ENCODE measurements at regions not wholly inside any gene's neighbourhood (a gene's known extent, or its start where the extent isn't known, plus 50 kb on each side); places are given as distances from the start of the nearest gene placed in this dataset.

GRCh38 chr2:175755656-175756386 lies 246.2 kb downstream of the LNPK start:
- DNase-seq (ENCODE audit: low read depth) = no peak
- no peak for TF ChIP-seq CTCF (IDR thresholded peaks at IDR 0.05; ENCODE audit: insufficient read depth, low read length)
- no peak overlapping the region for H3K4me3 ChIP-seq (ENCODE audit: low read depth, low read length)

GRCh38 chr2:175755169-175755568 lies 246.9 kb downstream of the LNPK start:
- H3K4me3 ChIP-seq (ENCODE audit: low read depth, low read length) = no peak overlapping the region
- no peak for TF ChIP-seq CTCF (IDR thresholded peaks at IDR 0.05; ENCODE audit: insufficient read depth, low read length)
- DNase-seq (ENCODE audit: low read depth) = no peak

GRCh38 chr2:175750195-175750594 lies 251.9 kb downstream of the LNPK start:
- H3K4me3 ChIP-seq (ENCODE audit: low read depth, low read length) = no peak overlapping the region
- no peak for DNase-seq (ENCODE audit: low read depth)
- no peak for TF ChIP-seq CTCF (IDR thresholded peaks at IDR 0.05; ENCODE audit: insufficient read depth, low read length)

GRCh38 chr2:175745911-175746310 lies 256.2 kb downstream of the LNPK start:
- H3K4me3 ChIP-seq (ENCODE audit: low read depth, low read length) = no peak overlapping the region
- TF ChIP-seq CTCF (IDR thresholded peaks at IDR 0.05; ENCODE audit: insufficient read depth, low read length) = no peak
- no peak for DNase-seq (ENCODE audit: low read depth)

- H3K4me3 ChIP-seq (ENCODE audit: low read depth, low read length) = no peak overlapping the region
- DNase-seq (ENCODE audit: low read depth) = no peak
- no peak for TF ChIP-seq CTCF (IDR thresholded peaks at IDR 0.05; ENCODE audit: insufficient read depth, low read length)
These were observed 258.1 kb downstream of the LNPK start for GRCh38 chr2:175744000-175744399.

GRCh38 chr2:175743011-175743410 lies 259.1 kb downstream of the LNPK start:
- H3K4me3 ChIP-seq (ENCODE audit: low read depth, low read length) = no peak overlapping the region
- no peak for TF ChIP-seq CTCF (IDR thresholded peaks at IDR 0.05; ENCODE audit: insufficient read depth, low read length)
- peak; percentile 13 for DNase-seq (ENCODE audit: low read depth)

GRCh38 chr2:175742367-175742766 lies 259.7 kb downstream of the LNPK start:
- H3K4me3 ChIP-seq (ENCODE audit: low read depth, low read length) = no peak overlapping the region
- TF ChIP-seq CTCF (IDR thresholded peaks at IDR 0.05; ENCODE audit: insufficient read depth, low read length) = no peak
- DNase-seq (ENCODE audit: low read depth) = peak; percentile 28

Measured in fibroblast of the aortic adventitia (primary cell).